GM04504 (cell line): ENCODE measurements at regions not wholly inside any gene's neighbourhood (a gene's known extent, or its start where the extent isn't known, plus 50 kb on each side); places are given as distances from the start of the nearest gene placed in this dataset.
"Not testable (repeated sequence)": the region's sequence is repeated elsewhere in the genome, so short reads cannot be mapped to it uniquely, and the experiment has no call there.

Experiments
- DNase-seq: peaks from one replicate; pipeline ENCODE4 v3.0.0-alpha.2; 2012; ENCODE audit warnings: low read depth

- DNase-seq: no peak
Measured at GRCh38 chrX:39475372-39475771, 622.4 kb downstream of the BCOR start.

GRCh38 chrX:39476604-39477021 is 621.1 kb downstream of the BCOR start:
- no peak for DNase-seq

GRCh38 chrX:39477031-39477761 is 620.6 kb downstream of the BCOR start:
- no peak for DNase-seq

- DNase-seq: no peak
Measured at GRCh38 chrX:39477762-39478120, 620.0 kb downstream of the BCOR start.

- no peak for DNase-seq
Measured at GRCh38 chrX:39479856-39480255, 617.9 kb downstream of the BCOR start.

- DNase-seq: no peak
Measured at GRCh38 chrX:39480963-39481362, 616.8 kb downstream of the BCOR start.

- no peak for DNase-seq
Measured at GRCh38 chrX:39481621-39482020, 616.1 kb downstream of the BCOR start.

GRCh38 chrX:39484159-39485068 is 613.3 kb downstream of the BCOR start:
- DNase-seq: no peak

- DNase-seq: no peak
Measured at GRCh38 chrX:39487166-39487968, 610.4 kb downstream of the BCOR start.

- DNase-seq: no peak
Measured at GRCh38 chrX:39487969-39488330, 609.8 kb downstream of the BCOR start.

- DNase-seq: no peak
Measured at GRCh38 chrX:39491548-39492297, 606.0 kb downstream of the BCOR start.

- no peak for DNase-seq
Measured at GRCh38 chrX:39492497-39493162, 605.1 kb downstream of the BCOR start.

GRCh38 chrX:39493168-39493567 is 604.6 kb downstream of the BCOR start:
- DNase-seq: no peak

GRCh38 chrX:39497117-39497516 is 600.6 kb downstream of the BCOR start:
- not testable (repeated sequence) for DNase-seq

- DNase-seq: no peak
Measured at GRCh38 chrX:39497702-39498265, 600.0 kb downstream of the BCOR start.

GRCh38 chrX:39499996-39500395 is 597.8 kb downstream of the BCOR start:
- no peak for DNase-seq

GRCh38 chrX:39501822-39502221 is 595.9 kb downstream of the BCOR start:
- DNase-seq: no peak

- no peak for DNase-seq
Measured at GRCh38 chrX:39502486-39502885, 595.3 kb downstream of the BCOR start.

- no peak for DNase-seq
Measured at GRCh38 chrX:39504227-39504626, 593.5 kb downstream of the BCOR start.

- DNase-seq: no peak
Measured at GRCh38 chrX:39504850-39505259, 592.9 kb downstream of the BCOR start.

GRCh38 chrX:39506131-39506530 is 591.6 kb downstream of the BCOR start:
- DNase-seq: no peak
